WTC11 (cell line): ENCODE measurements at regions not wholly inside any gene's neighbourhood (a gene's known extent, or its start where the extent isn't known, plus 50 kb on each side); places are given as distances from the start of the nearest gene placed in this dataset.

Experiments used
- ATAC-seq: fragments of 200-7000 bp; cut with Tn5 transposase; 2 replicates; pipeline ENCODE4 v1.10.0; 2021; ENCODE audit warnings: mild to moderate bottlenecking, moderate library complexity
- CTCF ChIA-PET: fragments of 300-600 bp; sonication (Branson Sonifier 250); formaldehyde crosslinking; loops from one replicate; lab custom pipeline; 2021; ENCODE audit warnings: antibody characterized with exemption; lab: Charles Lee
- POLR2A ChIA-PET: fragments of 350-600 bp; sonication (Branson Sonifier 250); formaldehyde crosslinking; loops from one replicate; lab custom pipeline; 2021; ENCODE audit warnings: antibody characterized with exemption; lab: Charles Lee
- DNase-seq: peaks from one replicate; pipeline ENCODE4 v3.0.0; 2021; ENCODE audit warnings: low spot score
- H3K27ac Mint-ChIP-seq: 2 replicates; pipeline ENCODE4 v1.8.0; 2021; ENCODE audit warnings: mixed read lengths
- H3K27me3 Mint-ChIP-seq: 2 replicates; pipeline ENCODE4 v1.8.0; 2021; ENCODE audit warnings: low read depth, mild to moderate bottlenecking, moderate library complexity, mixed read lengths
- H3K36me3 Mint-ChIP-seq: 2 replicates; pipeline ENCODE4 v1.8.0; 2021; ENCODE audit warnings: mixed read lengths
- H3K4me1 Mint-ChIP-seq: 2 replicates; pipeline ENCODE4 v1.8.0; 2022; ENCODE audit warnings: mixed read lengths
- H3K4me3 Mint-ChIP-seq: 2 replicates; pipeline ENCODE4 v1.8.0; 2021; ENCODE audit warnings: mild to moderate bottlenecking, moderate library complexity, mixed read lengths
- H3K9me3 Mint-ChIP-seq: 2 replicates; pipeline ENCODE4 v1.8.0; 2021; ENCODE audit warnings: mixed read lengths
- E2F1 ChIP-seq: sonication (generic); formaldehyde crosslinking; IDR thresholded peaks from 2 replicates; pipeline ENCODE4 v1.8.0; 2022; ENCODE audit warnings: mild to moderate bottlenecking, missing genetic modification reagents
- E2F4 ChIP-seq: sonication (generic); formaldehyde crosslinking; IDR thresholded peaks from 2 replicates; pipeline ENCODE4 v1.8.1; 2022; ENCODE audit warnings: low read depth, mild to moderate bottlenecking, moderate library complexity, missing genetic modification reagents, borderline replicate concordance
- EMX1 ChIP-seq: fragments of 250-450 bp; sonication (Bioruptor Pico); IDR thresholded peaks from 2 replicates; pipeline ENCODE4 v1.8.0; 2021; ENCODE audit warnings: mild to moderate bottlenecking
- MXD4 ChIP-seq: fragments of 250-450 bp; sonication (Bioruptor Pico); IDR thresholded peaks from 2 replicates; pipeline ENCODE4 v1.8.0; 2021; ENCODE audit warnings: mild to moderate bottlenecking, moderate library complexity, borderline replicate concordance
- SP1 ChIP-seq: sonication (generic); formaldehyde crosslinking; conservative IDR thresholded peaks from 2 replicates; pipeline ENCODE4 v1.8.1; 2022; ENCODE audit warnings: missing genetic modification reagents
- ZBTB43 ChIP-seq: sonication (generic); formaldehyde crosslinking; IDR thresholded peaks from 2 replicates; pipeline ENCODE4 v1.8.1; 2023; ENCODE audit warnings: mild to moderate bottlenecking, missing genetic modification reagents
- ZMAT4 ChIP-seq: fragments of 250-450 bp; sonication (Bioruptor Pico); IDR thresholded peaks from 2 replicates; pipeline ENCODE4 v1.9.0; 2021; ENCODE audit warnings: mild to moderate bottlenecking
- ZNF263 ChIP-seq: sonication (generic); formaldehyde crosslinking; IDR thresholded peaks from 2 replicates; pipeline ENCODE4 v1.8.1; 2022; ENCODE audit warnings: low read depth, mild to moderate bottlenecking, moderate library complexity, missing genetic modification reagents
- ZNF317 ChIP-seq: sonication (generic); formaldehyde crosslinking; IDR thresholded peaks from 2 replicates; pipeline ENCODE4 v1.8.1; 2023; ENCODE audit warnings: low read depth, mild to moderate bottlenecking, moderate library complexity, missing genetic modification reagents, borderline replicate concordance
- ZNF396 ChIP-seq: fragments of 250-450 bp; sonication (Bioruptor Pico); IDR thresholded peaks from 2 replicates; pipeline ENCODE4 v1.8.0; 2021; ENCODE audit warnings: mild to moderate bottlenecking, moderate library complexity, borderline replicate concordance
- ZNF416 ChIP-seq: fragments of 250-450 bp; sonication (Bioruptor Pico); IDR thresholded peaks from 2 replicates; pipeline ENCODE4 v1.9.0; 2021; ENCODE audit warnings: mild to moderate bottlenecking, inconsistent platforms
- ZNF425 ChIP-seq: fragments of 250-450 bp; sonication (Bioruptor Pico); conservative IDR thresholded peaks from 2 replicates; pipeline ENCODE4 v1.9.0; 2021; ENCODE audit warnings: mild to moderate bottlenecking

- H3K27me3 Mint-ChIP-seq = peaks cover 5% of the 10 kb centered on the region; the same call in 1 of the 2 replicates
These were observed 1515.6 kb downstream of the TBC1D22A start for GRCh38 chr22:48277868-48278581.

More at GRCh38 chr22:48277868-48278581, 1515.6 kb downstream of the TBC1D22A start:
- peaks cover 13% of the 10 kb centered on the region for H3K4me1 Mint-ChIP-seq
- ChIA-PET POLR2A (no interaction called here), CTCF (interaction anchor here (1.3 kb wide), 1 partner anchor 215 kb away, joined by 3 read pairs; no protein-coding TSS in a partner anchor)
- no peak for DNase-seq
- peaks cover 14% of the 10 kb centered on the region for H3K9me3 Mint-ChIP-seq
- H3K4me3 Mint-ChIP-seq = no peak overlapping the region
- no peak for ATAC-seq
- H3K27ac Mint-ChIP-seq = peak overlapping the region; percentile 9; the same call in 1 of the 2 replicates
- TF ChIP-seq ZMAT4 (CRISPR knock-in tag) = no peak
- TF ChIP-seq E2F4 (CRISPR knock-in tag) = no peak
- TF ChIP-seq ZNF317 (CRISPR knock-in tag) = no peak
- TF ChIP-seq ZBTB43 (CRISPR knock-in tag) = no peak
- TF ChIP-seq ZNF416 = no peak
- no peak for TF ChIP-seq SP1 (CRISPR knock-in tag)
- TF ChIP-seq ZNF263 (CRISPR knock-in tag) = no peak
- no peak for TF ChIP-seq MXD4 (CRISPR knock-in tag)
- no peak for TF ChIP-seq ZNF396 (CRISPR knock-in tag)
- TF ChIP-seq E2F1 = no peak
- no peak for TF ChIP-seq EMX1 (CRISPR knock-in tag)
- no peak for TF ChIP-seq ZNF425 (CRISPR knock-in tag)
- H3K36me3 Mint-ChIP-seq = peaks cover 12% of the 10 kb centered on the region
